ENCODE measurements at regions not wholly inside any gene's neighbourhood (a gene's known extent, or its start where the extent isn't known, plus 50 kb on each side); places are given as distances from the start of the nearest gene placed in this dataset.

DNA sequence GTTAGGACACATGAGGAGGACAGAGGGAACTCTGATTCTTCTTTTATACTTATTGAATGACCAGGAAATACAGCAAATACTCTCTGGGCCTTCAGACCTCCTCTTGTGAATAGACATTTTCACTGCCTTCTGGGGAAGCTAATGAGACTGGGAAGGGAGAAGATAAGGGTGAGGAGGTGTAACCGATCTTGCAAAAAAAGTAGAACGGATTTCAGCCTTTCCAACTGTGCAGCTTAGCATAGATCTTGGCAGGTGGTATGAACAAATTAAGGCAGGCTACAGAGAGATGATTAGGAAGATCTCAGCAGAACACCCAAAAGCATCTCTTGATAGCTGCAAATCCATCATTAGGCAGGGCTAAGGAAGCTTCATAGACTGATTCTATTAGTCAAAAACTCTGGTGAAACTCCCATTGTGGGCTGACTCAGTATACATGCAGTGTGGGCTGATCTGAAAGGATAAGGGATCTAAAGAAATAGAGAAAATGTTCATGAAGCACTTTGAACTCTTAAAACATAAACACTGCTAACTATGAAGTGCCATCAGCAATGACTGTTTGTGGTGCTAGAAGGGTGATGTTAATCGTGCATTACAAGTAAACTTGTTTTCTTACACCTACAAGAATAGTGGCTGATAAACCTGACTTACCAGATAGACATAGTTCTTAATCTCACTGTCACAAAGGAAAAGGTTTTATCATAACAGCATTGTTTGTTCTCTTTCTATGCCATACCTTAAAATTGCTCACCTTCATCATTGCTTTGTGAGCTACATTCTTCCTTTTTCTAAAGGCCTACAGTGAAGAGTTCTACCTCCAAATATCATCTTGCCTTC lies 85.5 kb upstream of the PALMD start:
- DNase-seq (ENCODE audit: extremely low spot score): no peak
- TF ChIP-seq BHLHE40 (IDR thresholded peaks at IDR 0.05; ENCODE audit: borderline replicate concordance) (no peak), HDGF (IDR thresholded peaks at IDR 0.05; ENCODE audit: borderline replicate concordance) (no peak), ELF4 (IDR thresholded peaks at IDR 0.05) (no peak), FOXK2 (IDR thresholded peaks at IDR 0.05) (no peak), LEF1 (IDR thresholded peaks at IDR 0.05; ENCODE audit: borderline replicate concordance) (no peak), SP1 (IDR thresholded peaks at IDR 0.05) (no peak), L3MBTL2 (conservative IDR thresholded peaks at IDR 0.05) (no peak), NFRKB (IDR thresholded peaks at IDR 0.05) (no peak)
- CTCF ChIA-PET: interaction anchor here (0.7 to 0.9 kb wide), 2 partner anchors 9 to 615 kb away, joined by 3 read pairs; no protein-coding TSS in a partner anchor
- POLR2A ChIA-PET: no interaction called here

DNA sequence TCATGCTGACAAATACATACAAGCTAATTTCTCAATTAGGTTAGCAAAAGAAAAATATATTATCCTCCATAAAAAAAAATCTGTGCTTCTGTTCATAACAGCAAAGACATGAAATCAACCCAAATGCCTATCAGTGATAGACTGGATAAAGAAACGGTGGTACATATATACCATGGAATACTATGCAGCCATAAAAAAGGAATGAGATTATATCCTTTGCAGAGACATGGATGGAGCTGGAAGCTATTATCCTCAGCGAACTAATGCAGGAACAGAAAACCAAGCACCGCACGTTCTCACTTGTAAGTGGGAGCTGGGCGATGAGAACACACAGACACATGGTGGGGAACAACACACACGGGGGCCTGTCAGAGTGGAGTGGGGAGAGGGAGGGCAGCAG lies 84.0 kb upstream of the PALMD start:
- no peak for DNase-seq (ENCODE audit: extremely low spot score)
- ChIA-PET CTCF (no interaction called here), POLR2A (no interaction called here)
- TF ChIP-seq SUZ12 (IDR thresholded peaks at IDR 0.05) (no peak), HDGF (IDR thresholded peaks at IDR 0.05; ENCODE audit: borderline replicate concordance) (no peak), FOXA1 (IDR thresholded peaks at IDR 0.05) (no peak), LEF1 (IDR thresholded peaks at IDR 0.05; ENCODE audit: borderline replicate concordance) (no peak), CTBP1 (IDR thresholded peaks at IDR 0.05; ENCODE audit: borderline replicate concordance) (no peak), ARNT (IDR thresholded peaks at IDR 0.05) (no peak), NFRKB (IDR thresholded peaks at IDR 0.05) (no peak), SP1 (IDR thresholded peaks at IDR 0.05) (no peak), FOXK2 (IDR thresholded peaks at IDR 0.05) (no peak), FOXM1 (IDR thresholded peaks at IDR 0.05; ENCODE audit: borderline replicate concordance) (no peak), TARDBP (IDR thresholded peaks at IDR 0.05) (no peak), ZNF384 (IDR thresholded peaks at IDR 0.05) (no peak), L3MBTL2 (conservative IDR thresholded peaks at IDR 0.05) (no peak), BHLHE40 (IDR thresholded peaks at IDR 0.05; ENCODE audit: borderline replicate concordance) (no peak), ELF4 (IDR thresholded peaks at IDR 0.05) (no peak)
- TF ChIP-seq, protein P1, sequence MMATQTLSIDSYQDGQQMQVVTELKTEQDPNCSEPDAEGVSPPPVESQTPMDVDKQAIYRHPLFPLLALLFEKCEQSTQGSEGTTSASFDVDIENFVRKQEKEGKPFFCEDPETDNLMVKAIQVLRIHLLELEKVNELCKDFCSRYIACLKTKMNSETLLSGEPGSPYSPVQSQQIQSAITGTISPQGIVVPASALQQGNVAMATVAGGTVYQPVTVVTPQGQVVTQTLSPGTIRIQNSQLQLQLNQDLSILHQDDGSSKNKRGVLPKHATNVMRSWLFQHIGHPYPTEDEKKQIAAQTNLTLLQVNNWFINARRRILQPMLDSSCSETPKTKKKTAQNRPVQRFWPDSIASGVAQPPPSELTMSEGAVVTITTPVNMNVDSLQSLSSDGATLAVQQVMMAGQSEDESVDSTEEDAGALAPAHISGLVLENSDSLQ (IDR thresholded peaks at IDR 0.05): no peak

DNA sequence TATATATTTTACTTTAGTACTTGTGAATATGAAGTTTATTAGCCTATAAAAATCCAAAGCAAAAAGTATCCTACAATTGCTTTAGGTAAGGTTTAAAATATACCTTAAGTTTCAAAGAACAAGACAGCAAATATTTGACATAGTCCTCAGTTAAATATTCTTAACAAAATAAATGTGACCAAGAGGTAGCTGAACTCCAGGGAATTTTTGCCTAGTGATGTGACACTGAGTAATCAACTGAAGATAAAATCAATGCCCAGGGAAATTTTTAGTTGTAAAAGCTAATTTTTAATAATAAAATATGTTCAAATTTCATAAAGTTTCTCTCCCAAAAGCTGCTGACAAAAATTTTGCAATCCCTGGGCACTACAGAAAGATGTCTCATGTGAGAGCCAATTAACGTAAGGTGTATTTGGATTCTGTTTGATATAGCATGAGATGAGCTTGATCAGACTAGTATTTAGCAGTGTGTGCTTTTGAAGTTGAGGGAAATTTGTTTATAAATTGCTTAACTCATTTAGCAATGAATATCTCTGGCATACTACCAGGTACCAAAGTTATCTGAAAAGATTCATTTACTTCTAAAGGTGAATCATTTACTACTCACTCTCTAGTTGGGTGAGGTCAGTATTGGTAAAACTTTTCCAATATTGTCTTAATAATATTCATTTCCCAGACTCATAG lies 80.2 kb upstream of the PALMD start:
- POLR2A ChIA-PET: no interaction called here
- no peak for TF ChIP-seq L3MBTL2 (conservative IDR thresholded peaks at IDR 0.05)
- TF ChIP-seq BHLHE40 (IDR thresholded peaks at IDR 0.05; ENCODE audit: borderline replicate concordance): no peak
- TF ChIP-seq SP1 (IDR thresholded peaks at IDR 0.05): no peak
- TF ChIP-seq FOXM1 (IDR thresholded peaks at IDR 0.05; ENCODE audit: borderline replicate concordance): no peak
- TF ChIP-seq NFRKB (IDR thresholded peaks at IDR 0.05): no peak
- no peak for TF ChIP-seq ARNT (IDR thresholded peaks at IDR 0.05)
- TF ChIP-seq FOXK2 (IDR thresholded peaks at IDR 0.05): no peak
- TF ChIP-seq HDGF (IDR thresholded peaks at IDR 0.05; ENCODE audit: borderline replicate concordance): no peak
- TF ChIP-seq FOXA1 (IDR thresholded peaks at IDR 0.05): no peak
- no peak for TF ChIP-seq SUZ12 (IDR thresholded peaks at IDR 0.05)
- no peak for TF ChIP-seq ELF4 (IDR thresholded peaks at IDR 0.05)
- TF ChIP-seq CTBP1 (IDR thresholded peaks at IDR 0.05; ENCODE audit: borderline replicate concordance): no peak
- TF ChIP-seq LEF1 (IDR thresholded peaks at IDR 0.05; ENCODE audit: borderline replicate concordance): no peak
- no peak for DNase-seq (ENCODE audit: extremely low spot score)
- CTCF ChIA-PET: no interaction called here

DNA sequence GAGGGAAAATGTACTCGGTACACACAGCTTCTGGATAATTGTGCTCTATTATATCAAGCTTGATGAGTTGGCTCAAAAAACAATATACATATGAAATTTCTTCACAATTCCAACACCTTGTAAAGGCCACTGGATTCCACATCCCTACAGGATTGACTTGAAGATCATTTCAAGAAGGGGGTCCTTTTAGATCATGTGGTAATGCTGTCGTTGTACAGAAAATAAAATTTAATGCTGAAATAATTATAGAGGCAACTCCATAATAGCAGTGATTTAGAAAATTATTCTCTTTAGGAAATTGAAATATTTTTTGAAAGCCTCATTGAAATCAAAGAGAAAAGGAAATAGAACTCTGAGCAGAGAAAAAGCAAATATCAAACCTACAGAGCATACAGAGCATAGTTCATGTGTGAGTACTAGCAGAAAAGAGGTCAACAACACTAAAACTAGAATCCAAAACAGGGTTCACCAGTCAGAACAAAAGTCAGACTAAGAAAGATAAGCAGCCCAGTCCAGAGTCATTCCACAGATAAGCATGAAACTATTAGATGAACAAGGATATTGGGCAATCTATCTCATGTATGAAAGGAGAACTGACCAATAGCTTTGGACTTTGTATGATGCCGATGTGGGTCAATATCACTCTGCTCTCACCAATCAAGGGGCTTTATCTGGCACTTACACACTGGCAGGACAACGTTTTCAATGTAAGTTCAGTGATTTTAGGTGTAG lies 79.5 kb upstream of the PALMD start:
- no peak for DNase-seq (ENCODE audit: extremely low spot score)
- ChIA-PET POLR2A (no interaction called here), CTCF (no interaction called here)
- TF ChIP-seq FOXK2 (IDR thresholded peaks at IDR 0.05): no peak
- no peak for TF ChIP-seq CTBP1 (IDR thresholded peaks at IDR 0.05; ENCODE audit: borderline replicate concordance)
- no peak for TF ChIP-seq SUZ12 (IDR thresholded peaks at IDR 0.05)

DNA sequence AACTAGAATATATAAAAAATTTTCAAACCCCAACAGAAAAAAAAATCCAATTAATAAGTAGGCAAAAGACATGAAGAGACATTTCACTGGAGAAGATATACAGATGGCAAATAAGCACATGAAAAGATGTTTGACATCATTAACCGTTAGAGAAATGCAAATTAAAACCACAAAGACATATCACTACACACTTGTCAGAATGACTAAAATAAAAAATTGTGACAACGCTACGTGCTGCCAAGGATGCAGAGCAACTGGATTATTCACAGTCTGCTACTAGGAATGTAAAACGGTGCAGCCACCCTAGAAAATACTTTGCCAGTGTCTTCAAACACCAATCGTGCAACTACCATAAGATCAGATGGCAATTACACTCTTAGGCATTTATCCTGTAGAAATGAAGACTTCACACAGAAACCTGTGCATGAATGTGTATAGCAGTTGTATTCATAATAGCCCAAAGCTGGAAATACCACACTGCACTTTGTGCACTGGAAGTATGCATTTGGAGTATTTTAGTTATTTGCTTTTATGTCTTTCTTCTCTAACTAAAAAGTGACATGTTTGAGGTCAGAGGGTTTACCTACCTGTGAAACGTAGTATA lies 75.3 kb upstream of the PALMD start:
- DNase-seq (ENCODE audit: extremely low spot score): no peak
- ChIA-PET CTCF (no interaction called here), POLR2A (no interaction called here)
- TF ChIP-seq ARNT (IDR thresholded peaks at IDR 0.05) (no peak), NFRKB (IDR thresholded peaks at IDR 0.05) (no peak), LEF1 (IDR thresholded peaks at IDR 0.05; ENCODE audit: borderline replicate concordance) (no peak), L3MBTL2 (conservative IDR thresholded peaks at IDR 0.05) (no peak), SUZ12 (IDR thresholded peaks at IDR 0.05) (no peak), CTBP1 (IDR thresholded peaks at IDR 0.05; ENCODE audit: borderline replicate concordance) (no peak), HDGF (IDR thresholded peaks at IDR 0.05; ENCODE audit: borderline replicate concordance) (no peak), FOXA1 (IDR thresholded peaks at IDR 0.05) (no peak), SP1 (IDR thresholded peaks at IDR 0.05) (no peak), FOXK2 (IDR thresholded peaks at IDR 0.05) (no peak), TARDBP (IDR thresholded peaks at IDR 0.05) (no peak), FOXM1 (IDR thresholded peaks at IDR 0.05; ENCODE audit: borderline replicate concordance) (no peak), ZNF384 (IDR thresholded peaks at IDR 0.05) (no peak), BHLHE40 (IDR thresholded peaks at IDR 0.05; ENCODE audit: borderline replicate concordance) (no peak), ELF4 (IDR thresholded peaks at IDR 0.05) (no peak)
- TF ChIP-seq, protein P1 (IDR thresholded peaks at IDR 0.05): no peak
